ENCODE measurements at regions not wholly inside any gene's neighbourhood (a gene's known extent, or its start where the extent isn't known, plus 50 kb on each side); places are given as distances from the start of the nearest gene placed in this dataset.
"Not testable (repeated sequence)": the region's sequence is repeated elsewhere in the genome, so short reads cannot be mapped to it uniquely, and the experiment has no call there.

DNA sequence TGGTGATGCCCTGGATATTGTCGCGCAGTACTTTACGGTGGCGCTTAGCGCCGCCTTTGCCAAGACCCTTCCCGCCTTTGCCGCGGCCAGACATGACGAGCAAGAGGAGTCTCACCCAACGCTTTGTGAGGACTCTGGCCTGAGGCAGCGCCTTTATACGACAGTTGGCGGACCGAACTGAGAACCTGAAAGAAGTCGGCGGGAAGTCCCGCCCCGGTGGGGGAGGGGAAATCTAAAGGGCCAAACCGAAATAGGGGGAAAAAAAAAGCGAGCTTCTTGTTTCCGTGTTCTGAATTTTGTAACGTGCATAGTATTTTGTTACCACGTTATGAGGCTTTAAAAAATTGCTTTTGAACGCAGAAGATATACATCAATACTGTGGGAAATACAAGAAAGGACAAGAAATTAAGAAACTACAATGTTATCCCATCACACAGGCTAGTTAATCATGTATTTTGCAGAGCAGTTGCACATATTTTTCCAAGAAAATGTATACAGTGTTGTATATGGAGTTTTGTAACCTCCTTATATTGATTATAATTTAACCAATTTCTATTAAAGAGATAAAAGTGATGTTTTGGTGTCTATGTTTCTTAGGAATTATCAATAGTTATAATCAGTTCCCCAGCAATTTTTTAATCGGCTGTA, 80.6 kb downstream of the OR2B2 start:
- TF ChIP-seq, protein P1, sequence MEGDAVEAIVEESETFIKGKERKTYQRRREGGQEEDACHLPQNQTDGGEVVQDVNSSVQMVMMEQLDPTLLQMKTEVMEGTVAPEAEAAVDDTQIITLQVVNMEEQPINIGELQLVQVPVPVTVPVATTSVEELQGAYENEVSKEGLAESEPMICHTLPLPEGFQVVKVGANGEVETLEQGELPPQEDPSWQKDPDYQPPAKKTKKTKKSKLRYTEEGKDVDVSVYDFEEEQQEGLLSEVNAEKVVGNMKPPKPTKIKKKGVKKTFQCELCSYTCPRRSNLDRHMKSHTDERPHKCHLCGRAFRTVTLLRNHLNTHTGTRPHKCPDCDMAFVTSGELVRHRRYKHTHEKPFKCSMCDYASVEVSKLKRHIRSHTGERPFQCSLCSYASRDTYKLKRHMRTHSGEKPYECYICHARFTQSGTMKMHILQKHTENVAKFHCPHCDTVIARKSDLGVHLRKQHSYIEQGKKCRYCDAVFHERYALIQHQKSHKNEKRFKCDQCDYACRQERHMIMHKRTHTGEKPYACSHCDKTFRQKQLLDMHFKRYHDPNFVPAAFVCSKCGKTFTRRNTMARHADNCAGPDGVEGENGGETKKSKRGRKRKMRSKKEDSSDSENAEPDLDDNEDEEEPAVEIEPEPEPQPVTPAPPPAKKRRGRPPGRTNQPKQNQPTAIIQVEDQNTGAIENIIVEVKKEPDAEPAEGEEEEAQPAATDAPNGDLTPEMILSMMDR (IDR thresholded peaks at IDR 0.05): not testable (repeated sequence)
- TF ChIP-seq POLR2A (IDR thresholded peaks at IDR 0.05): not testable (repeated sequence)
